Stomach (tissue), 4 donors: ENCODE measurements at regions not wholly inside any gene's neighbourhood (a gene's known extent, or its start where the extent isn't known, plus 50 kb on each side); places are given as distances from the start of the nearest gene placed in this dataset.

Source experiments
- POLR2AphosphoS5 ChIP-seq, 3 donors: sonication (generic); formaldehyde crosslinking; IDR thresholded peaks; one replicate each; pipeline ENCODE4 v1.6.1; 2016; ENCODE audit warnings: antibody characterized with exemption in 3 of 3
- TF ChIP-seq, protein P1 (sequence below), 7 experiments: fragments of 450-650 bp in 4 of 7; fragments of 200-600 bp in 3 of 7; sonication (generic) in 3 of 7; IDR thresholded peaks; one replicate each; pipeline ENCODE4 v1.5.1; 2016 to 2019; ENCODE audit warnings: antibody characterized with exemption in 7 of 7, control low read depth in 2 of 7, mild to moderate bottlenecking in 1 of 7

DNA sequence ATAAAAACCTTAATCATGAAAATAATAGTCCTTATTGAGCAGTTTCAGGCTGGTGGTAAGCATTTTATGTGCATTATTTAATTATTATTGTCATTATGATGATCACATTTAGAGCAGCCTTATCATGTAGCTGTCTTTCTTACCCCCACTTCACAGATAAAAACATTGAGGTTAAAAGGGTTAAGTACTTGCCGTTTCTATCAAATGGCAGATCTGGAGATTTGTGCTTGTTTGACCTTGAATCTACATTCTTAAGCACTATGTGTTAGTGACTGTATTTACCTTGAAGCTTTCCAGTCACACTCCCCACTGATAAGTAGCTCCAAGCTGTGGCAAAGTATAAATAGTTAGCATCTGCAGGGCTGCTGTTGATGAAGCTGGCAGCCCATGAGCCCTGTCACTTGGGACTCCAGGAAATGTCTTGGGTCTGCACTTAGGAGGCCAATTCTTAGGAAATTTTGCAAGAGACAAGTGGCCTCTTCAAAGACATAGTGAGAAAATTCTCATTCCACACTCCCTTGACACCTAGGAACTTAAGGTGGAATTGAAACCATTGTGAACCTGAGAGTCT is 116.8 kb upstream of the AGR3 start:
- TF ChIP-seq, protein P1, sequence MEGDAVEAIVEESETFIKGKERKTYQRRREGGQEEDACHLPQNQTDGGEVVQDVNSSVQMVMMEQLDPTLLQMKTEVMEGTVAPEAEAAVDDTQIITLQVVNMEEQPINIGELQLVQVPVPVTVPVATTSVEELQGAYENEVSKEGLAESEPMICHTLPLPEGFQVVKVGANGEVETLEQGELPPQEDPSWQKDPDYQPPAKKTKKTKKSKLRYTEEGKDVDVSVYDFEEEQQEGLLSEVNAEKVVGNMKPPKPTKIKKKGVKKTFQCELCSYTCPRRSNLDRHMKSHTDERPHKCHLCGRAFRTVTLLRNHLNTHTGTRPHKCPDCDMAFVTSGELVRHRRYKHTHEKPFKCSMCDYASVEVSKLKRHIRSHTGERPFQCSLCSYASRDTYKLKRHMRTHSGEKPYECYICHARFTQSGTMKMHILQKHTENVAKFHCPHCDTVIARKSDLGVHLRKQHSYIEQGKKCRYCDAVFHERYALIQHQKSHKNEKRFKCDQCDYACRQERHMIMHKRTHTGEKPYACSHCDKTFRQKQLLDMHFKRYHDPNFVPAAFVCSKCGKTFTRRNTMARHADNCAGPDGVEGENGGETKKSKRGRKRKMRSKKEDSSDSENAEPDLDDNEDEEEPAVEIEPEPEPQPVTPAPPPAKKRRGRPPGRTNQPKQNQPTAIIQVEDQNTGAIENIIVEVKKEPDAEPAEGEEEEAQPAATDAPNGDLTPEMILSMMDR (IDR thresholded peaks at IDR 0.05) = no peak
- no peak for TF ChIP-seq POLR2AphosphoS5 (IDR thresholded peaks at IDR 0.05)
